ENCODE measurements at regions not wholly inside any gene's neighbourhood (a gene's known extent, or its start where the extent isn't known, plus 50 kb on each side); places are given as distances from the start of the nearest gene placed in this dataset.

DNA sequence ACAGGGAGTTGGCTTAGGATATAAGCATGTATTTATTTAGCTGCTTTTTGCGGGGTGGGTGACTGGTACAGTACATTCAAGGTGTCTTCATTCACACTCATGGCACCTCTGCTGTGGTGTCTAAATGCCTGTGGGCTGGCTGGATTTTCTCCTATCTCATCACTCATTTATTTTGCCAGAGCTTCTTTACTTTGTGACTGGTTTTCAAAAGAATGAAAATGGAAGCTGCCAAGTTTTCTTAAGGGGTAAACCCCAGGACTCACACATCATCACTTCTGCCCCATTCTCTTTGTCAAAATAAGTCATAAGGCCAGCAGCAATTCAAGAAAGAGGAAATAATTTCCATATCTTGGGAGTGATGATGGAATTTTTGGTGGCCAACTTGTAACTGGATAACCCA is 493.4 kb upstream of the ALCAM start:
- TF ChIP-seq GABPA (IDR thresholded peaks at IDR 0.05; ENCODE audit: low read depth) (no peak), CTCF (IDR thresholded peaks at IDR 0.05; ENCODE audit: insufficient read depth, low read length) (no peak)
- TF ChIP-seq, protein P1, sequence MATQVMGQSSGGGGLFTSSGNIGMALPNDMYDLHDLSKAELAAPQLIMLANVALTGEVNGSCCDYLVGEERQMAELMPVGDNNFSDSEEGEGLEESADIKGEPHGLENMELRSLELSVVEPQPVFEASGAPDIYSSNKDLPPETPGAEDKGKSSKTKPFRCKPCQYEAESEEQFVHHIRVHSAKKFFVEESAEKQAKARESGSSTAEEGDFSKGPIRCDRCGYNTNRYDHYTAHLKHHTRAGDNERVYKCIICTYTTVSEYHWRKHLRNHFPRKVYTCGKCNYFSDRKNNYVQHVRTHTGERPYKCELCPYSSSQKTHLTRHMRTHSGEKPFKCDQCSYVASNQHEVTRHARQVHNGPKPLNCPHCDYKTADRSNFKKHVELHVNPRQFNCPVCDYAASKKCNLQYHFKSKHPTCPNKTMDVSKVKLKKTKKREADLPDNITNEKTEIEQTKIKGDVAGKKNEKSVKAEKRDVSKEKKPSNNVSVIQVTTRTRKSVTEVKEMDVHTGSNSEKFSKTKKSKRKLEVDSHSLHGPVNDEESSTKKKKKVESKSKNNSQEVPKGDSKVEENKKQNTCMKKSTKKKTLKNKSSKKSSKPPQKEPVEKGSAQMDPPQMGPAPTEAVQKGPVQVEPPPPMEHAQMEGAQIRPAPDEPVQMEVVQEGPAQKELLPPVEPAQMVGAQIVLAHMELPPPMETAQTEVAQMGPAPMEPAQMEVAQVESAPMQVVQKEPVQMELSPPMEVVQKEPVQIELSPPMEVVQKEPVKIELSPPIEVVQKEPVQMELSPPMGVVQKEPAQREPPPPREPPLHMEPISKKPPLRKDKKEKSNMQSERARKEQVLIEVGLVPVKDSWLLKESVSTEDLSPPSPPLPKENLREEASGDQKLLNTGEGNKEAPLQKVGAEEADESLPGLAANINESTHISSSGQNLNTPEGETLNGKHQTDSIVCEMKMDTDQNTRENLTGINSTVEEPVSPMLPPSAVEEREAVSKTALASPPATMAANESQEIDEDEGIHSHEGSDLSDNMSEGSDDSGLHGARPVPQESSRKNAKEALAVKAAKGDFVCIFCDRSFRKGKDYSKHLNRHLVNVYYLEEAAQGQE (IDR thresholded peaks at IDR 0.05; ENCODE audit: insufficient replicate concordance, low read depth): no peak

All from HL-60 (cell line).